GM18519 (cell line): ENCODE measurements at regions not wholly inside any gene's neighbourhood (a gene's known extent, or its start where the extent isn't known, plus 50 kb on each side); places are given as distances from the start of the nearest gene placed in this dataset.
"Not testable (repeated sequence)": the region's sequence is repeated elsewhere in the genome, so short reads cannot be mapped to it uniquely, and the experiment has no call there.

ENCODE experiments used
- ATAC-seq: cut with Tn5 transposase; IDR thresholded peaks from one replicate; pipeline ENCODE4 v1.9.1; 2021; ENCODE audit warnings: mild to moderate bottlenecking, moderate library complexity; ENCODE audit not compliant: unreplicated experiment, low FRiP score

- no peak for ATAC-seq
These were observed 908.6 kb downstream of the TRHDE start for GRCh38 chr12:73180734-73181133.

DNA sequence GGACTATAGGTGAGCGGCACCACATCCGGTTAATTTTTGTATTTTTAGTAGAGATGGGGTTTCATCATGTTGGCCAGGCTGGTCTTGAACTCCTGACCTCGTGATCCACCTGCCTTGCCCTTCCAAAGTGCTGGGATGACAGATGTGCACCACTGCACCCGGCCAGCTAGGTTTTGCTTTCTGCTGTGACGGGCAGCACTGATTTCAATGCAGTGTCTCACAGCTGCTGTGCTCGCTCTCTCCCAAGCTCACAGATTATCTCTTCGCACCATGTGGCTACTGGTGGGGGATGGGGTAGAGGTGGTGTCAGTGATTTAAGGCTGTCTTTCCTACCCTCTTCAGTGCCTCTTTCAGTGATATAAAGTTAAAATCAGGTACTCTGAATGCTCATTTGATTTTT lies 909.1 kb downstream of the TRHDE start:
- ATAC-seq: no peak

DNA sequence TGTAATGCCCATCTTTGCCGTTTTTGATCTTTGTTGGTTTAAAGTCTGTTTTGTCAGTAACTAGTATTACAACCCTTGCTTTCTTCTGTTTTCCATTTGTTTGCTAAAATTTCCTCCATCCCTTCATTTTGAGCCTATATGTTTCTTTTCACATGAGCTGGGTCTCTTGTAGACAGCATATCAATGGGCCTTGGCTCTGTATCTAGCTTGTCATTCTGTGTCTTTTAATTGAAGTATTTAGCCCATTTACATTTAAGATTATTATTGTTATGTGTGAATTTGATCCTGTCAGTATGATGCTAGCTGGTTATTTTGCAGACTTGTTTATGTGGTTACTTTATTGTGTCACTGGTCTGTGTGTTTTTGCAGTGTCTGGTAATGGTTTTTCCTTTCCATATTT lies 913.2 kb downstream of the TRHDE start:
- ATAC-seq: no peak

DNA sequence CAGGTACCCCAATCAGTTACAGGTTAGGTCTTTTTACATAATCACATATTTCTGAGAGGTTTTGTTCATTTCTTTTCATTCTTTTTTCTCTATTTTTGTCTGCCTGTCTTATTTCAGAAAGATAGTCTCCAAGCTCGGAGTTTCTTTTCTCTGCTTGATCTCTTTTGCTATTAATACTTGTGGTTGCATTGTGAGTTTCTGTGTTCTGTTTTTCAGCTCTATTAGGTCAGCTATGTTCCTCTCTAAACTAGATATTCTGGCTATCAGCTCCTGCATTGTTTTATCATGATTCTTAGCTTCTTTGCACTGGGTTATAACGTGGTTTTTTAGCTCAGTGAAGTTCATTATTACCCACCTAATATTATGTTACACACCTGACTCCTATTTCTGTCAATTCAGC lies 914.1 kb downstream of the TRHDE start:
- ATAC-seq: no peak

DNA sequence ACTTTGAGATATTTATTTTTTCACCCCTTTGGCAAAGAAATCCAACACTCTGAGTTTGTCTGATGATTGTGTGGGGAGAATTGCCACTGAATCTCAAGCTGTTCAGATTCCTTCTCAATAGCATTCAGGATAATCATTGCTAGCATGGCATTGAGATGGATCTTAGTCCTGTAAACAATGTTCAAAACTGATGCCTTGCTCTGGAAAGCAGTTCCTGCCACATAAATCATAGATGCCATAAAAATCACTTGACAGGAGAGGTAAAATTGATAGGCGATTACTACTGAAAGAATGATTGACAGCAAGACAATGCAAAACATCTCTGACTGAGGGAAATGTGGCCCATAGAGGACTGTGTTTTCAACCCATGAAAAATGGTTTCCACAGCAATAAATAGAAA lies 915.6 kb downstream of the TRHDE start:
- no peak for ATAC-seq

DNA sequence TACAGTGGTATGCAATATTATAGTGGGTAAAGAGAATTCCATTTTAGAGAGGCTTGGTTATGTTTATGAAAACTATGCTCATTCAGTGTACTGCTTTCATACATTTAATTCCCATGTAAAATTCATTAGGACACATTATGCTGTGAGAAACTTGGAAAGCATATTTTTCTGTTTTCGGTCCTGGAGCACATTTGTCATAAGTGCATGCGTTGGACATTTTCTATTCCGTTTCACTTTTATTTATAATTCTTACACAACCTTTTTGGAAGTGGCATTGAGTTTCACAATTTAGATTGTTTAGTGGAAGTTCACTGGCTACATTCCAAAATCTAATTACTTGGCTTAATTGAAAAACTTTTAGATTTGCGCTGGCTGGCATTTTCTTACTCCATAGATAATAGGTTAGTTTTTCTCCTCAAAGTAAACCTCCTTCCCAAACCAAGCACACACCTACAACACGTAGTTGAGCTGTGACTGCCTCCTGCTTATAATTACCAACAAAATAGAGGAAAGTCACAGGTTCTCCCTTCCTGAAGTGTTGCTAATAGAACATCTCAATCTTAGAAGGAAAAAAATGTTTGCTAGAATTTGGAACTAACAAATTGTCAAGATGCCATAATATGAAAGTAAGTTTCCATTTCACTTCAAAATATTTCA lies 938.5 kb downstream of the TRHDE start:
- no peak for ATAC-seq

DNA sequence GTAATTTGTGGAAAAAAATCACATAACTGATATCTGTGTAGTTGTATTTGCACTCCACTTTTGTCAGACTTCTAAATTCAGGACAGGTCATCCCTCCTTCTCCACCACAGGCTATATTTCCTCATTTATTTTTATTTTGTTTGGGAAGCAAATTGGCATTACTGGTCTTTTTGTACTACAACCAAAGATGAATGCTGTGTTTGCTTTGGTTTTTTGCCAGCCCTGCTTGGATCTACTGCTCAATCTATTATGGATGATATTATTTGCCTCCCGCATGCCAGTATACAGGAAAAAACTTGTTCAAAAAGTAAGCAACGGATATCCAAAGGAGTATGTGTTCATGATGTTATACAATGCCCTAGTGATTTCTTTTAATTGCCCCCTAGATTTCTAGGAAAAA lies 948.8 kb downstream of the TRHDE start:
- ATAC-seq: no peak

DNA sequence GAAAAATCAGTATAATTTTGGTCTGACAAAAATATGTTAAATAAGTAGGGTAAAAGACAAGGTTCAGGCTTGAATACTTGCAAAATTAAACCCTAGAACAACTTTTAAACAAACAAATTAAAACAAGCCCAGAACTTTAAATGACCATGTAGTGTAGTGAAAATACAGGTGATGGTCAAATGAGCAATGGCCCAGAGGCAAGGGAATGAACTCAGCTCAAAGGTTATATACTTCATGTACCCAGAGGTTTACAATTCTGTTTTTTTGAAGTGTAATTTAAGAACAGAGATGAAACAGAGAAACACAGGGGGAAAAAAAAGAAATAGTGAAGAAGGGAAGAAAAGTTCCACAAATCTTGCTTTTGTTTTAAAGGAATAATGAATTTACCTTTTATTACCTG lies 949.2 kb downstream of the TRHDE start:
- no peak for ATAC-seq

DNA sequence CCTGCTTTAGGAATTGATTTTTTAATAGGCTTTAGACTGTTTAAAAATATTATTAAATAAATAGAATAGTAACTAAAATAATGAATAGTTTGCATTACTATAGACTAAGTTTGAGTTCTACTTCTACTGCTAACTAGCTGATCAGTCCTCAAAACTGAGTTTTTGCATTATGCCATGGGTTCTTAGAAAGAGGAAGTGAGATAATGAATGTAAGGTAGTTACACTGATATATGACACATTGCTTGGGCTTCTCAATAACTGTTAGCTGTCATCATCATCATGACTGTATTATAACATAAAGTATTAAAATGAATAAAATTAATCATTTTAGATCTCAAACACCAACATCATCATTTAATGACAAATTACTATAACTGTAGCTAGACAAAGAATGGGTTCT lies 949.7 kb downstream of the TRHDE start:
- ATAC-seq: peak; percentile 53

- no peak for ATAC-seq
These were observed 953.3 kb downstream of the TRHDE start for GRCh38 chr12:73225371-73225937.

GRCh38 chr12:73225941-73226340 lies 953.8 kb downstream of the TRHDE start:
- no peak for ATAC-seq

GRCh38 chr12:73226593-73226992 lies 954.4 kb downstream of the TRHDE start:
- no peak for ATAC-seq

DNA sequence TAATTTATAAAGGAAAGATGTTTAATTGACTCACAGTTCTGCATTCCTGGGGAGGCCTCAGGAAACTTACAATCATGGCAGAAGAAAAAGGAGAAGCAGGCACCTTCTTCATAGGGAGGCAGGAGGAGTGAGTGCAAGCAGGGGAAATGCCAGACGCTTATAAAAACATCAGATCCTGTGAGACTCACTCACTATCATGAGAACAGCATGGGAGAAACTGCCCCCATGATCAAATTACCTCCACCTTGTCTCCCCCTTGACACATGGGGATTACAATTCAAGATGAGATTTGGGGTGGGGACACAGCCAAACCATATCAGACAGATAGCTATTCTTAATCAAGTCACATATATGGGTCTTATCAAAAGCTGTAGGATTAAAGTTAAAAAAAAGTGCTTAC lies 956.7 kb downstream of the TRHDE start:
- ATAC-seq: not testable (repeated sequence)

DNA sequence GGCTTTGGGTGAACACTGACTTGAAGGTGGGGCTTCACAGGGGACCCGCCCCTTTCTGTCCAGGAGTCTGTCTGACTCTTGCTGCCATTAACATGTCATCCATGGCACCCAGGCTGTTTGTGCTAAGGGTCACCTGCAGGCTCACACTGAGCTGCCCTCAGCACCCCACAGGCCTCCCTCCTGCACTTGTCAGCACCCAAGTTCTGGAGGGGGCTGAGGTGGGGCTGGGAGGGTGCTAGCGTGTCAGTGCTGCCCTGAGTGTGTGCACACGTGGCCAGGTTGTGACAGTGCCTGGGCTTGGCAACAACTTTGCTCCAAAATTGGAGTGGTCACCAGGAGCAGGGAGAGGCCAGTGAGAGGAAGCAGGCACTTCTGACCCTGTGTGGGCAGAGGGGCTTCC lies 963.2 kb downstream of the TRHDE start:
- ATAC-seq: no peak

- no peak for ATAC-seq
These were observed 967.9 kb downstream of the TRHDE start for GRCh38 chr12:73240110-73240509.

DNA sequence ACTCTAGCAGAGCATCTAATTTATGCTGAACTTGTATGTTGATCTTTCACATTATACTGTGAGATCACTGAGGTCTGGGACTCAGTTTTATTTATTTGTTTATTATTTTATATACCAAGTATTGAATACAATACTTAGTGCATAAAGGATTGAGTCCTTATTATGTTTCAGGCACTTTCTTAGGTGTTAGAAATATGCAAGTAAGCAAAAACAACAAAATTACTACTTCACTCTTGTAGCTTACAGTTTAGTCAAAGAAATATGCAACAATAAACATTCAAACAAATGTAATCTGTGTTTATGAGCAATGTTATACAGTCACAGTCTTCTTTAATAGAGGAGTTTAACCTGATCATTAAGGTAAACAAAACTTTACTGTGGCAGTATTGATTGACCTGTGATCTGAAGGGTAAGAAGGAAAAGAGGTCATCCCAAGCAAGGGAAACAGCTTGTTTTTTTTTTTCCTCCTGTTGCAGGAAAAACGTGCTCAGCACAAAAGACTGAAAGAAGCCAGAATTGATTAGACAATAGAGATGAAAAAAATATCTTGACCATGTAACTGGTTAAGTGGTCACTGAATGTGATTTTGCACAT lies 990.7 kb downstream of the TRHDE start:
- ATAC-seq: no peak

- no peak for ATAC-seq
These were observed 994.0 kb downstream of the TRHDE start for GRCh38 chr12:73266206-73266605.

- no peak for ATAC-seq
These were observed 1002.8 kb downstream of the TRHDE start for GRCh38 chr12:73274976-73275375.

DNA sequence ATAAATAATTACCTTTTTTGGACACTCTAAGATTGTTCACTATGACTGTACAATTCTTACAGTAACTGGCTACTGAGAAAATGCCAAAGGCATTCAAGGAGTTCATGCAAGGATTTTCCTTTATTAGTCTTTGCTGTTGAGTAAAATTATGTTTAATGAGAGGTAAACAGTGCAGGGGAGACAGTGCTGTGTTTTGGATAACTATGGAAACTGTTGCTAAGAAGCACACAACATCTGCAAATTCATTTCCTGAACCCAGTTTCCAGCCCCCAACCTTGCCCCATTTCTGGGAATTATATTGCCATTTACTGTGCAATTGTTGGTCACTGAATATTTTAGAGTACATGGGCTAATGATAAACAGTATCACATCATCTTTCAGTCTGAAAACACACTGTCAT lies 1005.8 kb downstream of the TRHDE start:
- no peak for ATAC-seq

- ATAC-seq: no peak
These were observed 1029.4 kb downstream of the TRHDE start for GRCh38 chr12:73301530-73301929.

GRCh38 chr12:73307260-73307659 lies 1035.1 kb downstream of the TRHDE start:
- ATAC-seq: no peak

- no peak for ATAC-seq
These were observed 1035.9 kb downstream of the TRHDE start for GRCh38 chr12:73308079-73308478.
